Central memory CD4-positive, alpha-beta T cell (primary cell): ENCODE measurements at regions not wholly inside any gene's neighbourhood (a gene's known extent, or its start where the extent isn't known, plus 50 kb on each side); places are given as distances from the start of the nearest gene placed in this dataset.

Source experiments
- DNase-seq: peaks from one replicate; pipeline ENCODE4 v3.0.0; 2022

DNA sequence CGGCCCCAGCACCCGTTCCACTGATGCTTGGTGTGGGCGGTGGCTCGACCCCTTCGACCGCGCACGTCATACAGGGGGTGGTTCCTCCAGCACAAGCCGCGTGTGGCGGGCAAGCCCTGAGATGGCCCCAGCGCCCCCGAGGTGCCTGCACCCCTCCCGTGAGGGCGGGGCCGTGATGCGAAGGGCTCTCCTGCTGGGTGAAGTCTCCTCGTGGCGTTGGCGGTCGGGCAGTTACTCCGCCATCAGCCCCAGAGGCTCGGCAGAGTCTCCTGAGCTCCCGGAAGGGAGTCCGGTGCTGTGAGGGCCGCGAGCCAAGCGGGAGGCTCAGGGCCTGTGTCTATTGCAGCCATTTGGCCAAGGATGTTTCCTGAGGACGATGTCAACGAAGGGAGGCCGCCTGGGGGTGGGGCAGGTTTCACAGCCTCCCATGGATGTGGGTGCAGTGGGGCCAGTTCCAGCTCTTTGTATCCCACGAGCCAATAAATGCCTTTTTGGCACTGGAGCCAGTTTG is 78.1 kb upstream of the GALNT9 start:
- DNase-seq = no peak

DNA sequence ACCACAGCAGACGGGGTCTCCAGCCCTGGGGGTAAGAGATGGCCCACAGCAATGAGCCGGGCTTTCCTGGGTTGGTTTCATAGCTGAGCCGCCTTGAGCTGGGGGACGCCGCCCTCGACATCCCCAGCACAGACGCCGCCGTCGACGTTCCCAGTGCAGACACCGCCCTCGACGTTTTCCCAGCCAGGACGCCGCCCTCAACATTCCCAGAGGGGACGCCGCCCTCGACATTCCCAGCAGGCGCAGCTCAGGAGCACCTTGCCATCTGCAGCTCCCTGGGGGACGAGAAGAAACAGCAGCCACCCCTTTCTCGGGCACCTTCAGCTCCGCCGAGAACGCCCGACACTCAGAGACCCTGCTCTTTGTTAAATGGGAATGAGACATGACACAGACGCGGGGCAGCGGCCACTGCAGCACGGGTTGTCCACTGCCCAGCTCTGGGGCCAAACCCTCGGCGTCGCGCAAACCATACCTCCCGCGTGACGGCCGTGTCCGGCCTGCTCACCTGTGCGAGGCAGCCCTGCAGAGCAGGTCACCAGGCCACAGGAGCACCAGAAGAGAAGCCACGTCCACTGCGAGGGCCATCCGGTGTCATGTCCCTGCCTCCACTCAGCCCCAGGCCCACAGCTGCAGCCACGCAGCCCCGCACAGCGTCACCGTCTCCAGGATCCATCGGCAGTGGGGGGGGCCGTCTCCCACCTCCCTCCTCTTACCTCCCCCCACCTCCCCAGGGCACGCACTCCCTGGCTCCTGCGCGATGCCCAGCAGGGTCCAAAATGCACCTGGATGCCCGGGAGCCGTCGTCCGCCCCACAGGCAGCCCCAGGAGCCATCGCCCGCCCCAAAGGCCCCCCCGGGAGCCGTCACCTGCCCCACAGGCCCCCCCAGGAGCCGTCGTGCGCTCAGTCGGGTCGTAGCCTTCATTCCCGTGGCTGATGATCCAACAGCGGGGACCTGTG is 77.4 kb upstream of the GALNT9 start:
- DNase-seq = no peak

DNA sequence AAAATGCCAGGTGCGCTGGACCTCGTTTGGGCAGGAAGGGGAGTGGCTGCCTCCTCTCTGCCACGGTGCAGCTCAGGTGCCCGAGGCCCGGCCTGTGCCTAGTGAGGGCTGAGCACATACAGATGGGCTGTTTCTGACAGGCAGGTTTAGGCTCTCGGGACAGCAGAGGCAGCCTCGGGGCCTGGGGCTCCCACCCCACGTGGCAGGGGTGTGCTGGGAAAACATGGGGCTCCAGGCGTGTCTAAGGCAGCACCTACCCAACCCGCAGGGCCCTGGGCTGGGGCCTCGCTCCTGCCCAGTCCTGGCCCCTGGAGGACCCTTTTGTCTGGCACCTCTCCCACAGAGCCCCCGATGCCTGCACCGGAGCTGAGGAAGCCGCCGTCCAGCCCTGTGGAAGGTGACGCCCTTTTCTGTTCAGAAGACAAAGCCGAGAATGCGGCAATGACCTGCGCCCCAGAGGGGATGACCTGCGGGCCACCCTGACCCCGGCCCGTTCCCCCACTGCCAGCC is 76.4 kb upstream of the GALNT9 start:
- no peak for DNase-seq

DNA sequence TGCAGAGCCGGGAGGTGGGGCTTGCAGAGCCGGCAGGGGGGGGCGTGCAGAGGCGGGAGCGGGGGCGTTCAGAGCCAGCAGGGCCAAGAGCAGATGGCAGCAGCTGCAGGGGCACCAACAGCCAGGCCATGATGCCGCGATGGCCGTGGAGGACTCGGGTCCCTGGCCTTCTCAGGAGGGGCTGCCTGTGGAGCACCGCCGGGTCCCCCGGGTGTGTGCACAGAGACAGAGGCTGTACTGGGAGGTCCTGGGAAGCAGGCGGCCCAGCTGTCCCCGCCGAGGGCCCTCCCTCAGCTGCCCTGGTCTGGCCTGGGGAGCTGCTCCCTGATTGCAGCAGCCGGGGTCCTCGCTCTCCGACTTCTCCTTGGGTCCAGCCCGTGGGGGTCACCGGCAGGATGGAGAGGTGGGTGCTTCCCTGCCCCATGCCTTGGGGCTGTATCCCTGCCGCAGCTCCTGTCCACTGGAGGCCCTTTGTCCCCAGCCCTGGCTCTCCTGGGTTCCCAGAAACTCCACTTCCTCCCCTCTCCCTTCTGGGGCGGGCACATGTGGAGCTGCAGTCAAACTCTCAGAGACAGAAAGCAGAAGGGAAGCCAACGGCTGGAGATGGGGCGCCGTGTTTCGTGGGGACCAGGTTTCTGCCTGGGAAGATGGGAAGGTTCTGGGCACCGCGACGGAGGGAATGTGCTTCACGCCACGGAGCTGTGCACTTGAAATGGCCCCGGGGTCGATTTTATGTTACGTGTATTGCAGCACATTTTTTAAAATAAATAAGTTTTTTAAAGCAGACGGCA is 75.8 kb upstream of the GALNT9 start:
- DNase-seq = no peak

DNA sequence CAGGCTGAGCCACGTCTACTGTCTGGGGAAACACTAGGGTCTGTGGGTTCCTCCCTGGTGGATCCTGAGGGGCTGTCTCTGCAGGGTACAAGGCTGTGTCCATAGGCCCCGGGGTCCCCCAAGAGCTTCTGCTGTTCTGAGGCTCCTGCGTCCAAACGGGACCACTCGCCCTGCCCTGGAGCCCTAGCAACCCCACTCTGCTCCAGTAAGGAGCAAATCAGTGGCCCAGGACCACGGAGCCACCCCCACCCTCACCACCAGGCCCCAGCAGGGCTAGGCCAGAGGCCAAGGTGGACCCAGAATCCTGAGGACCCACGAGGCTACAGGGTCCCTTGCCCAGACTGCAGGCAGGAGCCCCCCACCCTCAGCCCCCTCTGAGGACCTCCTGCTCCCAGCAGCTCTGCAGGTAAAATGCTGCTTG is 75.1 kb upstream of the GALNT9 start:
- no peak for DNase-seq

DNA sequence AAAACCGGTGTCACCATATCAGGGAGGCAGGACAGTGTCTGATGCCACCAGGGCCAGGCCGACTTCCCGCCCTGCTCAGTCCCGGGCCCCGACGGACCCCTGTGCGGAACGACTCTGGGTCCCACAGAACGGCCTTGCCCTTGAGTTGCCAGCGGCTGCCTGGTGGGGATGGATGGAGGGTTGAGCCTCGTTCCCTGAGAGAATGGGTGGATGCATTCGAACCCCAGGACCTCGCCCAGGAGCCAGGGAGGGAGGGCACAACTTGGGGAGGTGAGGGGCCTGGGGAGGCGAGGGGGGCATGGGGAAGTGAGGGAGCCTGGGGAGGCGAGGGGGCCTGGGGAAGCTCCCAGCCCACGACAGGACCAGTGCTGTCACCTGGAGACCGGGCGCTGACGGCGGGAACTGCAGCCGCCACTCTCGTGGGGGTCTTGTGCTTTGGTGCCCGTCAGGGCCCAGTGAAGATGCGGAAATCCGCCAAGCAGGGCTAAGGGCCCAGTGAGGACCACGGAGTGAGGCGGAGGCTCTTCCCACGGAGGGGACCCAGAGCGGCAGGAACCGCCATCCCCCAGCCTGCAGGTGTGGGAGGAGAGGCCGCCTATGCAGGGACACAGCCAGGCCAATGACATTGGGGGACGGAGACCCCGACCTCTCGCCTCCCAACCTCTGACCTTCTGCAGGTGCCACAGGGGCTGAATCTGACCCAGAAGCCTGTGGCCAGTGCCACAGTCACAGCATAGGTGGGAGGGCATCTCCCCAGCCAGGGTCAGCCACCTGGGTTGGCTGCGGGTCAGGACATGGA is 74.4 kb upstream of the GALNT9 start:
- no peak for DNase-seq

DNA sequence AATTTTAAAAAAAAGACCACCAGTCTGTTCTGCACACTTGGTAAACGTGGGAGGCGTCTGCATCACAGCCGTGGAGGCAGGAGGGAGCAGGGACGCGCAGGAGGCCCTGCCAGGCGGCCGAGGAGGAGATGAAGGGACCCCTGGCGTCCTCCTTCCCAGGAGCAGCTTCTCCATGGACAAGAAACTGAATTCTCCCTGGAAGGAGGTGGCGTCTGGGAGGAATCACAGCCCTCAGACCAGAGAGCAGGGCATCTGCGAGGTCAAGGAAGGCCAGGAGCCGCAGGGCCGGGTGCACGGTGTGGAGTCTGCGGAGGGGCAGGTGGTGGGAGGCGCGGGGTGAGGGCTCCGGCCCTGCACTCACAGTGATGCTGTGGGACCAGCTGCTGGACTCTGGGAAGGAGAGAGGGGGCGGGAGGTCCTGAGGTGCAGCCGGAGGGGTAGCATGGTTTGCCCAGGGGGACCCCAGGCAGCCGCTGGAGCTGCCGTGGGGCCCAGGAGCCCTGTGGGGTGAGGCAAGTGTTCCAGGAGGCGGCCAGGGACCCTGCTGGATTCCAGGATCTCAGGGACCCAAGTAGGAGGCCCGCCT is 73.5 kb upstream of the GALNT9 start:
- DNase-seq = no peak

DNA sequence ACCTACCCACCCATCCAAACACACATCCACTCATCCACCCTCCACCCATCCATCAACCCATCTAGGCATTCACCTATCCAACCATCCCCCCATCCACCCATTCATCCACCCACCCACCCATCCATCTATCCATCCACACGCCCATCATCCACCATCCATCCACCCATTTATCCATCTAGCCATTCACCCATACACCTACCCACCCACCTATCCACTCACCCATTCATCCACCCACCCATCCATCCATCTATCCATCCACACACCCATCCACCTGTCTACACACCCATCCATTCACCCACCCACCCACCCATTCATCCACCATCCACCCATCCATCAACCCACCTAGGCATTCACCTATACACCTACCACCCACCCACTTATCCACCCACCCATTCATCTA is 72.6 kb upstream of the GALNT9 start:
- DNase-seq = no peak

DNA sequence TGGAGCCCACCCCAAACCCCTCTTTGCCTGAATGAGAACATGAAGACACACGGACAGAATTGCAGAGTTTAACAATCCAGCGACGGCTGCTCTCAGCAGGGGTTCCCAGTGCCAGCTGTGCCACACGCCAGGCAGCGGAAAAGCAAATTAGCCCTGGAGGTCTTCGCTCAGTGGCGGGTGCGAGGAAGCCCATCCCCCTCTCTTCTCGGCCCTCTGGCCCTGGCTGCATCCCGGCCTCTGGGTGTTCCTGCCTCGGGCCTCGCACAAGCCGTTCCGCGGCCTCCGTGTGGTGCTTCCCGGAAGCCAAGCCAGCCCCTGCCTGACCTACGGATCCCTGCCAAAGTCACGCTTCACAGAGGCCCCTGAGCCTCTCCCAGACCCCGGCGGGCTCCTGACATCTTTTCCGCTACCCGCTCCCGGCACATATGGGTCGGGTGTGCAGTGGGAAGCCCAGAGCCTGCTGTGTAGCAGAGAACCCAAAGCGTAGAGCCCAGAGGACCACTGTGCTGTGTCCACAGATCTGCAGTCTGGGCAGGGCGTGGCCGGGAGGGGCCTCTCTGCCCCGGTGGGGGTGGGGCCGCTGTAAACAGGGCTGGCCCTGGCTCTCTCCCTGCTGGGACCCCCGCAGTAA is 70.7 kb upstream of the GALNT9 start:
- no peak for DNase-seq

DNA sequence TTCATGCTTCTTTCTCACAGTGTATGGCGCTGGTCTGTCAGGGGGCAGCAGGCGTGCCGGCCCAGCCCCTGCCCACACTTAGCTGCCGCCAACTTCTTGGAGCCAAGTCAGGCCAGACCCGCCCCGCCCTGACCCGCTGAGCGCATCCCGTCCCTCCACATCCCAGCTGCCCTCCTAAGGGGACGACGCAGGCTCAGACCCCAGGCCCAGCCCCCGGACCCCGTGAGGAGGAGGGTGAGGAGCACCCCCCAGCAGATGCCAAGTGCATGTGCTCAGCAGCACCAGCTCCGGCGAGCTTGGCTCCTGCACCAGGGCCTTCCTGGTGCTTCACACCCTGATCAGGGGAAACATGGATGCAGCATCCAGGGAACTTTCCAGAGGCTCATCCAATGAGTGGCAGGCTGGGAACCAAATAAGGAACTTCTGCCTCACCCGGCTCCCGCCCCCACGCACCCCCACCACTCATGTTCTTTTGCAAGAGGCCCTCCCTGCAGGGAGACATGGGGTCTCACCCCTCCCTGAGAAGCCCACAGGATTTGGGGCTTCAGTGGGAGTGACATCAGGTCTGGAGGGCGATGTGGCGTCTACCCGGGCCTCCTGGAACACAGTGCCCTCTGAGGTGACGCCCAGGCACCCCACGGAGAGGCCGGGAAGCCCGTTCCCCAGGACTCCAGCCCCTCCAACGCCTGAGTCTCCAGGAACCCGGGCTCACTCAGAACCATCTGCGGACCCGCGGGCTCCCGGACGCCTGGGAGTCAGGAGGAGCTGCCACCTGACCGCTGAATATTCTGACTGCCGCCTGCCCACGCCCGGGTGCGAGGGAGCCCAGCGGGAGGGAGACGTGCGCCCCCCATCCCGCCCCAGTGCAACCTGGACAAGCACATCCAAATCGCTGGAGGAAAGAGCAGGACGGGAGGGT is 70.0 kb upstream of the GALNT9 start:
- DNase-seq = no peak

DNA sequence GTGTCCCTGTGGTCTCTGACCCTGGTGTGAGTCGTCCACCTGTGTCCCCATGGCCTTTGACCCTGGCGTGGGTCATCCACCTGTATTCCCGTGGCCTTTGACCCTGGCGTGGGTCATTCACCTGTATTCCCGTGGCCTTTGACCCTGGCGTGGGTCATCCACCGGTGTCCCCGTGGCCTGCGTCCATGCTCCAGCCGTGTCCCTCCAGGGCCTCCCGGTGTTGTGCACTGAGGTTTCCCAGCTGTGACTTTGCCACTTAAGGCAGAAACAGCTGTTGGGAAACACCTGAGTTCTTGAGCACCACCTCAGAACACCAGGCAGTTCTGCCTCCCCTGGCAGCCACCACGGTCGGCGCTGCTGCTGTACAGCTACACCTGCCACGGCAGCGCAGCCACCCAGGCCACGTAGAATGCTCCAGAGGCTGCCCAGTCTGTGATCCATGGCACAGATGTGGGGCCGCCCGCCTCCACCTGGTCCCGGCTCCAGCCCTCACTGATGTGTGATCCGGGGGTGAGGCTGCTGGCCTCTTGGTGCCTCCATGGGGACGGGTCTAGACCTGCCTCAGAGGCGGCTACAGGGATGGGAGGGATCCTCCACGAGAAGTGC is 69.1 kb upstream of the GALNT9 start:
- DNase-seq = no peak

DNA sequence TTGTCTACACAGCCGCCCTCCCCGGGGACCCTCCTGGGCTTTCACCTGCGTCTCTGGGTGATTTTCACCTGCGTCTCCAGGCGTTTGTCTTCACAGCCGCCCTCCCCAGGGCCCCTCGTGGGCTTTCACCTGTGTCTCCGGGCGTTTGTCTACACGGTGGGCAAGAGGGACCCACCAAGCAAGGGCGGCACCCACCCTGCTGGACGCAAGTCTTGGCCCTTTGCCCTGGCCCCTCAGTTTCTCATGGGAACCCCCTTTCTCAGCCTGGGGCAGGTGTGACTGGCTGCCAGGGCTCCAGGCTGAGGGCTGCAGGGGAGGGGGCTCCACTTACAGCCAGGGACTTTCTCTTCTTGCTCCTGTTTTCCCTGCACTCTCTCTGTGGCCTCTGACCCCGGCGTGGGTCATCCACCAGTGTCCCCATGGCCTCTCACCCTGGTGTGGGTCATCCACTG is 68.6 kb upstream of the GALNT9 start:
- DNase-seq = no peak

DNA sequence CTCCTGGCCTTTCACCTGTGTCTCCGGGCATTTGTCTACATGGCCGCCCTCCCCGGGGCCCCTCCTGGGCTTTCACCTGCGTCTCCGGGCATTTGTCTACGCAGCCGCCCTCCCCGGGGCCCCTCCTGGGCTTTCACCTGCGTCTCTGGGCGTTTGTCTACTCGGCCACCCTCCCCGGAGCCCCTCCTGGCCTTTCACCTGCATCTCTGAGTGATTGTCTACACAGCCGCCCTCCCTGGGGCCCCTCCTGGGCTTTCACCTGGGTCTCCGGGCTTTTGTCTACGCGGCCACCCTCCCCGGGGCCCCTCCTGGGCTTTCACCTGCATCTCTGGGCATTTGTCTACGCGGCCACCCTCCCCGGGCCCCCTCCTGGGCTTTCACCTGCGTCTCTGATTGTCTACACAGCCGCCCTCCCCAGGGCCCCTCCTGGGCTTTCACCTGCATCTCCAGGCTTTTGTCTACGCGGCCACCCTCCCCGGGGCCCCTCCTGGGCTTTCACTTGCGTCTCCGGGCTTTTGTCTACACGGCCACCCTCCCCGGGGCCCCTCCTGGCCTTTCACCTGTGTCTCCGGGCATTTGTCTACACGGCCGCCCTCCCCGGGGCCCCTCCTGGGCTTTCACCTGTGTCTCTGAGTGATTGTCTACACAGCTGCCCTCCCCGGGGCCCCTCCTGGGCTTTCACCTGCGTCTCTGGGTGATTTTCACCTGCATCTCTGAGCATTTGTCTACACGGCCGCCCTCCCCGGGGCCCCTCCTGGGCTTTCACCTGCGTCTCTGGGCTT is 68.0 kb upstream of the GALNT9 start:
- DNase-seq = no peak

DNA sequence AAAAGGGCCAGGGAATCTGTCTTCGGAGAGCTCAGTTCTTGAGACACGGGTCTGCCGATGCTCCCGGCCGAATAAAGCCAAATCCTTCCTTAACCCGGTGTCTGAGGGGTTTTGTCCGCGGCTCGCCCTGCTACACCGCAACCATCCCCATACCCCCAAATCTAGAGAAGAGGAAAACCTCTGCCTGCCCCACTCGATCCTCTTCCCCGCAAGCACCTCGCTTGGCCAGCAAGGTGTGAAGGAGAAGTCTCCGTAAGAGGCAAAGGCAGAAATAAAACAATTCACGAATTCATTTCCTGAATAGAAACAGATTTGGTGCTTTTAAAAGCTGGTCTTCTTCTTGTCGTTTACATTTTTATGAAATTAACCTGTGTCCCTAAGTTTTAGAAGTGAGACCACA is 67.3 kb upstream of the GALNT9 start:
- DNase-seq = no peak

DNA sequence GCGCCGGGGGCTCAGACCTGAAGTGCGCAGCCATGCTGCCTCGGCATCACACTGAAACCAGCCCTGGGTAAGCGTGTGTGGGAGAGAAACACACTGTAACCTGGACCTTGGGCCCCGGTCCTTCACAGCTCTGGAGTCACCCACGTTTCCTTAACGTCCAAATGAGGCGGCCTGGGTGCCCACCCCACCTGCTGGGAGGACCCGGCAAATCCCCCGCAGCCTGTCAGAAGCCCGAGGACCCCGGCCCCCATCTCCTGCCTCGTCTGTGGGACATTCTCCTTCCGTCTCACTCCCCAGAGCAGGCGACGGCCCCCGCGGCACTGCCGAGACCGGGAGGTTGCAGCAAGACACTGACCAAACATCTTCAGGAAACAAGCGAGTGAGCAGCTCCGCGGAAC is 66.5 kb upstream of the GALNT9 start:
- no peak for DNase-seq

DNA sequence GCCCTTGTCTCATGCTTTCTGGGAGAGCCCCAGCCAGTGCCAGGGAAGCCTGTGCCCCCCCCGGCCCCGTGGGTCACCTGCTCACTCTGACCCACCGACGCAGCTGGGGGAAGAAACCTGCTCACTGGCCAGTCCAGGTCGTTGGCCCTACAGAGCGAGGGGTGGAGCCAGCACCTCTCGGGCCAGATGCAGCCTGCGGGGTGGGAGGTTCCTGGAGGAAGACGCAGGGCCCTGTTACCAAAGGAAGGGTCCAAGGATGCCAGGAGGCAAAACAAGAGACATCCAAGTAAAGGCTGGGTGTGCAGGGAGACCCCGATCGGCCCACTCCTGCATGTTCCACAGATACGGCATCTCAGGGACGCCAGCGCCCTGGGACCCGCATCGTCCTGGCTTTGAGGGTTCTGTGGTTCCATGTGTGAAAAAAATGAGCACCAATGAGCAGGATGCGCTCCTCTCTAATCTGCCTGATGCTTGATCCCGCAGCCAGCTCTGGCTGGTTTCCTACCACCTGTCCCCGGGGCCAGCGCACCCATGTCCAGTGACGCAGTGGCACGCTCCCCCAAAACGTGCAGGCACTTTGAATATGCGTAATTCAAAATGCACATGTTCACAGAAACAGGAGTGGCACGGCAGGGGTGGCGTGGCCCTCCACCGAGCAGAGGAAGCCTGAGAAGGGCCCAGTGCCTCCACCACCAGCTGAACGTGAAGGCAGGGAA is 66.0 kb upstream of the GALNT9 start:
- DNase-seq = no peak

DNA sequence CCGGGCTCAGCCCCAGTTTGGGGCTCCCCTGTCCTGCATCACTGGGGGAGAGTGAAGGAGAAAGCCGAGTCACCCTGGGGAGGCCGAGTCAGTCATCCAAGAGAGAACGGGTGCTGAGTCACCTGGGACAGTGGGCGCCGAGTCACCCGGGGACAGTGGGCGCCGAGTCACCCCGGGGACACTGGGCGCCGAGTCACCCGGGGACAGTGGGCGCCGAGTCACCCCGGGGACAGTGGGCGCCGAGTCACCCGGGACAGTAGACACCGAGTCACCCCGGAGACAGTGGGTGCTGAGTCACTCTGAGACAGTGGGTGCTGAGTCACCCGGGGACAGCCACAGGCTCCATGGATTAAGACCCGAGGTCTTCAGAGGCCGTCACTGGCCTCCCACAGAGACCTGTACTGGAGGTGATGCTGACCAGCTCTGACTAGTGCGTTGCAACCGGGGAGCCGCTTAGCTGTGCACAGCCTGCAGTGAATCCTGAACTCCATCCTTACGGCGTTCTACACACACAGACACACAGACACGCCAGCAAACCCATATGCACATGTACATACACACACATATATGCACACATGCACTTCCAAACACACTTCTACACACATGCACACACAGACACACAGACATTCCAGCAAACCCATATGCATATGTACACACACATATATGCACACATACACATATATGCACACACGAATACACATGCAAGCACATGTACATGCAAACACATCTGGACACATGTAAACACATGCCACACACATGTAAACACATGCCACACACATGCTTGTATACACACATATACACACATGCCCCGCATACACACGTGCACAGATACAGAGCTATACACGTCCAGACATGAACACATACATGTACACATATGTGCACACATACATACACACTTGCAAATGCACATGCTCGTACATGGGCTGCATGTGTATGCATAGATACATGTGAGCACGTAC is 64.9 kb upstream of the GALNT9 start:
- no peak for DNase-seq
